HCT116 (cell line): ENCODE measurements at regions not wholly inside any gene's neighbourhood (a gene's known extent, or its start where the extent isn't known, plus 50 kb on each side); places are given as distances from the start of the nearest gene placed in this dataset.

ENCODE experiments used
- CEBPB ChIP-seq: IDR thresholded peaks from 2 replicates; pipeline ENCODE4 v1.6.1; 2012; ENCODE audit warnings: low read depth
- EZH2 ChIP-seq: fragments of 200-600 bp; sonication (generic); IDR thresholded peaks from 2 replicates; pipeline ENCODE4 v1.6.1; 2017; ENCODE audit warnings: antibody characterized with exemption, mixed run types
- POLR2A ChIP-seq: IDR thresholded peaks from 2 replicates; pipeline ENCODE4 v1.7.0; 2011; ENCODE audit warnings: borderline replicate concordance; ENCODE audit not compliant: insufficient read depth, insufficient read length; ENCODE audit errors: extremely low read depth
- POLR2AphosphoS5 ChIP-seq: IDR thresholded peaks from 2 replicates; pipeline ENCODE4 v1.6.1; 2011; ENCODE audit warnings: mild to moderate bottlenecking, low read depth, low read length, moderate library complexity
- RAD21 ChIP-seq: IDR thresholded peaks from 2 replicates; pipeline ENCODE4 v1.6.1; 2012; ENCODE audit warnings: low read depth, mild to moderate bottlenecking
- SIN3A ChIP-seq: IDR thresholded peaks from 2 replicates; pipeline ENCODE4 v1.6.1; 2012; ENCODE audit warnings: low read depth
- SP1 ChIP-seq: IDR thresholded peaks from 2 replicates; pipeline ENCODE4 v1.6.1; 2012; ENCODE audit warnings: low read depth
- YY1 ChIP-seq: IDR thresholded peaks from 2 replicates; pipeline ENCODE4 v1.6.1; 2011; ENCODE audit warnings: low read length, low read depth, moderate library complexity, mild to moderate bottlenecking; ENCODE audit not compliant: insufficient replicate concordance; ENCODE audit errors: extremely low read depth
- ZFX ChIP-seq: fragments of 450-650 bp; IDR thresholded peaks from 2 replicates; pipeline ENCODE4 v1.6.1; 2017
- TF ChIP-seq, protein P1 (sequence below), 3 experiments: fragments of 200-600 bp in 1 of 3; sonication (generic) in 1 of 3; IDR thresholded peaks in 2 of 3; conservative IDR thresholded peaks in 1 of 3; 2 replicates each; pipeline ENCODE4 v1.5.1; 2012 to 2017; ENCODE audit warnings: low read depth in 2 of 3, low read length in 2 of 3, antibody characterized with exemption in 1 of 3, borderline replicate concordance in 1 of 3, control low read depth in 1 of 3, mild to moderate bottlenecking in 1 of 3, mixed read lengths in 1 of 3, mixed run types in 1 of 3, moderate library complexity in 1 of 3; ENCODE audit not compliant: insufficient read depth in 1 of 3
- TF ChIP-seq, protein P2 (sequence below): IDR thresholded peaks from 2 replicates; pipeline ENCODE4 v1.6.1; 2012; ENCODE audit warnings: low read depth
- TF ChIP-seq, protein P3 (sequence below): IDR thresholded peaks from 2 replicates; pipeline ENCODE4 v1.6.1; 2012
- TF ChIP-seq, protein P4 (sequence below): IDR thresholded peaks from 2 replicates; pipeline ENCODE4 v1.6.1; 2011; ENCODE audit warnings: mild to moderate bottlenecking, low read length, moderate library complexity; ENCODE audit not compliant: insufficient replicate concordance; ENCODE audit errors: extremely low read depth

DNA sequence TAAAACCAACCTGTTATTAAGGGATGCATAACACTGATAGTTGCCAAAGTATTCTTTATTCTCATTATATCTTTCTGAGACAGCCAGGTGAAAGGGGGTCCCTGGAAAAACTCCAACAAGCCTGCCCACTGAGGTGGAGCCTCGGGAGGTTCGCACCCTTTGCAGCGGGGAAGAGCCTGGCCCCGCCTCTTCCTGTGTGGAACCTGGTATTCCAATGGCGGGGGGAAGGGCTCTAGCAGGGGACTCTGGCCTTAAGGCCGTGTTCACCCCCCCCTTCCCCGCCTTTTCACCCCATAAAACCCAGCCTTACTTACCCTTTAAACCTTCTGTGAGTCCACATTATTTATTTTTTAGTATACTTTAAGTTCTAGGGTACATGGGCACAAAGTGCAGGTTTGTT is 62.4 kb upstream of the PDK4 start:
- no peak for TF ChIP-seq POLR2A
- no peak for TF ChIP-seq EZH2
- TF ChIP-seq, protein P1, sequence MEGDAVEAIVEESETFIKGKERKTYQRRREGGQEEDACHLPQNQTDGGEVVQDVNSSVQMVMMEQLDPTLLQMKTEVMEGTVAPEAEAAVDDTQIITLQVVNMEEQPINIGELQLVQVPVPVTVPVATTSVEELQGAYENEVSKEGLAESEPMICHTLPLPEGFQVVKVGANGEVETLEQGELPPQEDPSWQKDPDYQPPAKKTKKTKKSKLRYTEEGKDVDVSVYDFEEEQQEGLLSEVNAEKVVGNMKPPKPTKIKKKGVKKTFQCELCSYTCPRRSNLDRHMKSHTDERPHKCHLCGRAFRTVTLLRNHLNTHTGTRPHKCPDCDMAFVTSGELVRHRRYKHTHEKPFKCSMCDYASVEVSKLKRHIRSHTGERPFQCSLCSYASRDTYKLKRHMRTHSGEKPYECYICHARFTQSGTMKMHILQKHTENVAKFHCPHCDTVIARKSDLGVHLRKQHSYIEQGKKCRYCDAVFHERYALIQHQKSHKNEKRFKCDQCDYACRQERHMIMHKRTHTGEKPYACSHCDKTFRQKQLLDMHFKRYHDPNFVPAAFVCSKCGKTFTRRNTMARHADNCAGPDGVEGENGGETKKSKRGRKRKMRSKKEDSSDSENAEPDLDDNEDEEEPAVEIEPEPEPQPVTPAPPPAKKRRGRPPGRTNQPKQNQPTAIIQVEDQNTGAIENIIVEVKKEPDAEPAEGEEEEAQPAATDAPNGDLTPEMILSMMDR (IDR thresholded peaks at IDR 0.05 in 2 of 3, conservative IDR thresholded peaks at IDR 0.05 in 1 of 3; ENCODE audit: borderline replicate concordance in 1 of 3, insufficient read depth in 1 of 3, low read depth in 2 of 3, low read length in 2 of 3), result no peak
- TF ChIP-seq RAD21, result no peak
- no peak for TF ChIP-seq POLR2AphosphoS5
- no peak for TF ChIP-seq SP1
- no peak for TF ChIP-seq SIN3A
- no peak for TF ChIP-seq YY1
- TF ChIP-seq, protein P2, sequence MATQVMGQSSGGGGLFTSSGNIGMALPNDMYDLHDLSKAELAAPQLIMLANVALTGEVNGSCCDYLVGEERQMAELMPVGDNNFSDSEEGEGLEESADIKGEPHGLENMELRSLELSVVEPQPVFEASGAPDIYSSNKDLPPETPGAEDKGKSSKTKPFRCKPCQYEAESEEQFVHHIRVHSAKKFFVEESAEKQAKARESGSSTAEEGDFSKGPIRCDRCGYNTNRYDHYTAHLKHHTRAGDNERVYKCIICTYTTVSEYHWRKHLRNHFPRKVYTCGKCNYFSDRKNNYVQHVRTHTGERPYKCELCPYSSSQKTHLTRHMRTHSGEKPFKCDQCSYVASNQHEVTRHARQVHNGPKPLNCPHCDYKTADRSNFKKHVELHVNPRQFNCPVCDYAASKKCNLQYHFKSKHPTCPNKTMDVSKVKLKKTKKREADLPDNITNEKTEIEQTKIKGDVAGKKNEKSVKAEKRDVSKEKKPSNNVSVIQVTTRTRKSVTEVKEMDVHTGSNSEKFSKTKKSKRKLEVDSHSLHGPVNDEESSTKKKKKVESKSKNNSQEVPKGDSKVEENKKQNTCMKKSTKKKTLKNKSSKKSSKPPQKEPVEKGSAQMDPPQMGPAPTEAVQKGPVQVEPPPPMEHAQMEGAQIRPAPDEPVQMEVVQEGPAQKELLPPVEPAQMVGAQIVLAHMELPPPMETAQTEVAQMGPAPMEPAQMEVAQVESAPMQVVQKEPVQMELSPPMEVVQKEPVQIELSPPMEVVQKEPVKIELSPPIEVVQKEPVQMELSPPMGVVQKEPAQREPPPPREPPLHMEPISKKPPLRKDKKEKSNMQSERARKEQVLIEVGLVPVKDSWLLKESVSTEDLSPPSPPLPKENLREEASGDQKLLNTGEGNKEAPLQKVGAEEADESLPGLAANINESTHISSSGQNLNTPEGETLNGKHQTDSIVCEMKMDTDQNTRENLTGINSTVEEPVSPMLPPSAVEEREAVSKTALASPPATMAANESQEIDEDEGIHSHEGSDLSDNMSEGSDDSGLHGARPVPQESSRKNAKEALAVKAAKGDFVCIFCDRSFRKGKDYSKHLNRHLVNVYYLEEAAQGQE, result no peak
- TF ChIP-seq ZFX, result no peak
- TF ChIP-seq CEBPB, result no peak
- TF ChIP-seq, protein P3, sequence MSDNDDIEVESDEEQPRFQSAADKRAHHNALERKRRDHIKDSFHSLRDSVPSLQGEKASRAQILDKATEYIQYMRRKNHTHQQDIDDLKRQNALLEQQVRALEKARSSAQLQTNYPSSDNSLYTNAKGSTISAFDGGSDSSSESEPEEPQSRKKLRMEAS, result no peak
- TF ChIP-seq, protein P4, sequence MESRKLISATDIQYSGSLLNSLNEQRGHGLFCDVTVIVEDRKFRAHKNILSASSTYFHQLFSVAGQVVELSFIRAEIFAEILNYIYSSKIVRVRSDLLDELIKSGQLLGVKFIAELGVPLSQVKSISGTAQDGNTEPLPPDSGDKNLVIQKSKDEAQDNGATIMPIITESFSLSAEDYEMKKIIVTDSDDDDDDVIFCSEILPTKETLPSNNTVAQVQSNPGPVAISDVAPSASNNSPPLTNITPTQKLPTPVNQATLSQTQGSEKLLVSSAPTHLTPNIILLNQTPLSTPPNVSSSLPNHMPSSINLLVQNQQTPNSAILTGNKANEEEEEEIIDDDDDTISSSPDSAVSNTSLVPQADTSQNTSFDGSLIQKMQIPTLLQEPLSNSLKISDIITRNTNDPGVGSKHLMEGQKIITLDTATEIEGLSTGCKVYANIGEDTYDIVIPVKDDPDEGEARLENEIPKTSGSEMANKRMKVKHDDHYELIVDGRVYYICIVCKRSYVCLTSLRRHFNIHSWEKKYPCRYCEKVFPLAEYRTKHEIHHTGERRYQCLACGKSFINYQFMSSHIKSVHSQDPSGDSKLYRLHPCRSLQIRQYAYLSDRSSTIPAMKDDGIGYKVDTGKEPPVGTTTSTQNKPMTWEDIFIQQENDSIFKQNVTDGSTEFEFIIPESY, result no peak
